ENCODE measurements at regions not wholly inside any gene's neighbourhood (a gene's known extent, or its start where the extent isn't known, plus 50 kb on each side); places are given as distances from the start of the nearest gene placed in this dataset.

DNA sequence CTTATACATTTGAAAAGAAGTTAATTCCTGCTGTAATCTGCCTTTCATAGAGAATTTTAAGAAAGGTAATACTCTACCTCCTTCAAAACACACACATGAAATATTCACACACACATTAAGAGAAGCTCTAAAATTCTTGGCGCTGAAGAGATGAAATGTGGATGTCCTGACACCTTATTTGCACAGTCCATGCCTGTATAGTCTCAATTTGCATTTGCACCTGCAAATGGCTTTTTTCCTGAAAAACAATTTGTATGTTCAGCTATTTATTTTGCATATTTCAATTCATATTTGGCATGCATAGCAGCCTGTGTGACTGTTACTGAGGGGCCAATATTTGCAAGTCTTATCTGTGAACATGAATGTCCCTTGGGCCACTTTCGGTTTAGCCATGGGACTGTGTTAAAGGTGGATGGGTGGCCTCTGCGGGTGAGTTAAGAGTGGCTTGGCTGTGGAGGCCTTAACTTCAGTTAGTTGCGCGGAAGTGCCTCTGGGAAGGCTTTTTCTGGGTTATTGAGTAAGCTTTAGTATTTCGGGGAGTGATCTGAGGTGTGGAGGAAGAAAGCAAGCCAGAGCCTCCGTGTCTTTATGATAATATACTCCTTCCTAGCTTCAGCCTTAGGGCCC lies 443.3 kb upstream of the FAT1 start:
- no peak overlapping the region for H3K4me3 Mint-ChIP-seq
- H3K9me3 Mint-ChIP-seq: no peaks in the 10 kb centered on the region
- Histone ChIP-seq H3K4me1 (ENCODE audit: insufficient read depth, low read length) (no peaks in the 10 kb centered on the region), H3K23me2 (ENCODE audit: insufficient read length, low read depth, low read length, poor library complexity, severe bottlenecking) (no peaks in the 10 kb centered on the region), H4K91ac (ENCODE audit: insufficient read length, low read depth, low read length) (no peak overlapping the region), H2BK120ac (ENCODE audit: low read depth, low read length, poor library complexity, severe bottlenecking) (no peak overlapping the region), H3K23ac (ENCODE audit: insufficient read length, low read depth, low read length) (no peak overlapping the region), H3K79me1 (ENCODE audit: insufficient read depth, low read depth, low read length, poor library complexity, severe bottlenecking) (no peaks in the 10 kb centered on the region), H3K14ac (ENCODE audit: insufficient read depth, low read length) (no peak overlapping the region), H4K20me1 (ENCODE audit: control insufficient read depth, insufficient read depth, insufficient read length) (no peaks in the 10 kb centered on the region), H4K5ac (ENCODE audit: insufficient read length, low read depth, low read length) (no peak overlapping the region), H2BK5ac (ENCODE audit: insufficient read length, low read length) (no peak overlapping the region), H3K27me3 (ENCODE audit: insufficient read depth, low read length) (no peaks in the 10 kb centered on the region; the same call in 1 of the 2 replicates), H2BK15ac (ENCODE audit: low read depth, low read length) (no peak overlapping the region), H2BK20ac (ENCODE audit: low read depth, low read length, poor library complexity, severe bottlenecking) (peak overlapping the region; percentile 33), H3K4me2 (ENCODE audit: insufficient read depth, insufficient read length, low read length) (no peak overlapping the region), H2AK5ac (ENCODE audit: insufficient read length, low read length) (no peak overlapping the region), H2AFZ (ENCODE audit: low read length) (no peak overlapping the region), H2BK12ac (ENCODE audit: insufficient read length, low read depth, low read length) (no peak overlapping the region), H3K9ac (ENCODE audit: extremely low read depth, insufficient read length, low read length) (no peak overlapping the region), H3K56ac (ENCODE audit: insufficient read length, low read depth, low read length) (no peak overlapping the region), H4K8ac (replicated peaks; ENCODE audit: insufficient read length, low read depth, low read length) (no peak overlapping the region), H3K79me2 (ENCODE audit: insufficient read depth, low read length) (no peaks in the 10 kb centered on the region), H3K27ac (ENCODE audit: insufficient read length, low read depth, low read length) (no peak overlapping the region), H3K4ac (ENCODE audit: low read depth, low read length) (no peak overlapping the region), H3K18ac (ENCODE audit: insufficient read length, low read depth, low read length) (no peak overlapping the region), H3K9me3 (ENCODE audit: control insufficient read depth, low read depth, low read length) (no peaks in the 10 kb centered on the region), H3T11ph (ENCODE audit: low read length) (no peak overlapping the region)
- no peaks in the 10 kb centered on the region for H3K36me3 Mint-ChIP-seq (ENCODE audit: insufficient read depth in 1 of 3, low read depth in 3 of 3)
- no peaks in the 10 kb centered on the region for H3K27me3 Mint-ChIP-seq (ENCODE audit: low read depth)
- no peak overlapping the region for H3K27ac Mint-ChIP-seq
- no peak for DNase-seq
- H3K4me1 Mint-ChIP-seq: no peaks in the 10 kb centered on the region
- TF ChIP-seq CTCF (conservative IDR thresholded peaks at IDR 0.05): no peak
- WGBS (ENCODE audit: extremely low coverage, insufficient read length, low lambda C conversion rate): no CpG with 5 or more reads among the region's 7 CpGs
